Trophoblast cell (in vitro differentiated cells and primary cell): ENCODE measurements at regions not wholly inside any gene's neighbourhood (a gene's known extent, or its start where the extent isn't known, plus 50 kb on each side); places are given as distances from the start of the nearest gene placed in this dataset.
A peak's percentile ranks its signal among the peaks of the same experiment; 100 is the strongest.

ENCODE experiments used
- DNase-seq, 2 donors: peaks; one replicate each; pipeline ENCODE4 v3.0.0-alpha.2; 2016
- H2AFZ ChIP-seq: 2 replicates; pipeline ENCODE4 v1.6.1; 2013; ENCODE audit warnings: low read length, moderate library complexity, mild to moderate bottlenecking; ENCODE audit not compliant: insufficient read depth, poor library complexity
- H2AK5ac ChIP-seq: 2 replicates; pipeline ENCODE4 v1.6.1; 2013; ENCODE audit warnings: mild to moderate bottlenecking, low read length
- H2BK120ac ChIP-seq: 2 replicates; pipeline ENCODE4 v1.6.1; 2013; ENCODE audit warnings: low read length, mild to moderate bottlenecking, moderate library complexity; ENCODE audit not compliant: insufficient read depth, poor library complexity
- H2BK12ac ChIP-seq: 2 replicates; pipeline ENCODE4 v1.6.1; 2013; ENCODE audit warnings: mild to moderate bottlenecking, low read length, moderate library complexity
- H2BK5ac ChIP-seq: 2 replicates; pipeline ENCODE4 v1.6.1; 2013; ENCODE audit warnings: low read length, low read depth, moderate library complexity, mild to moderate bottlenecking; ENCODE audit not compliant: poor library complexity
- H3K14ac ChIP-seq: 2 replicates; pipeline ENCODE4 v1.6.1; 2013; ENCODE audit warnings: mild to moderate bottlenecking, low read length
- H3K18ac ChIP-seq: 2 replicates; pipeline ENCODE4 v1.6.1; 2013; ENCODE audit warnings: mild to moderate bottlenecking, low read length
- H3K23ac ChIP-seq: 2 replicates; pipeline ENCODE4 v1.6.1; 2013; ENCODE audit warnings: low read length
- H3K27ac ChIP-seq: 2 replicates; pipeline ENCODE4 v1.5.1; 2013; ENCODE audit warnings: low read depth, mild to moderate bottlenecking, inconsistent platforms, low read length, moderate library complexity
- H3K27me3 ChIP-seq: 2 replicates; pipeline ENCODE4 v1.6.1; 2013; ENCODE audit warnings: inconsistent platforms, mild to moderate bottlenecking, low read length, moderate library complexity; ENCODE audit not compliant: insufficient read depth
- H3K36me3 ChIP-seq, 2 experiments: 1 replicate in 1 of 2; 2 replicates in 1 of 2; pipeline ENCODE4 v1.6.1; 2013; ENCODE audit warnings: low read length in 2 of 2, mild to moderate bottlenecking in 2 of 2, moderate library complexity in 1 of 2; ENCODE audit not compliant: insufficient read depth in 2 of 2, control insufficient read depth in 1 of 2
- H3K4ac ChIP-seq: 2 replicates; pipeline ENCODE4 v1.6.1; 2013; ENCODE audit warnings: low read depth, mild to moderate bottlenecking, low read length, moderate library complexity
- H3K4me1 ChIP-seq, 2 experiments: 1 replicate in 1 of 2; 2 replicates in 1 of 2; pipeline ENCODE4 v1.6.1; 2013; ENCODE audit warnings: low read length in 2 of 2, mild to moderate bottlenecking in 2 of 2, moderate library complexity in 1 of 2; ENCODE audit not compliant: insufficient read depth in 2 of 2, control insufficient read depth in 1 of 2
- H3K4me2 ChIP-seq: 2 replicates; pipeline ENCODE4 v1.6.1; 2013; ENCODE audit warnings: inconsistent platforms, mild to moderate bottlenecking, low read length, moderate library complexity
- H3K4me3 ChIP-seq: 2 replicates; pipeline ENCODE4 v1.5.1; 2013; ENCODE audit warnings: mild to moderate bottlenecking, low read depth, low read length, inconsistent platforms
- H3K79me1 ChIP-seq: one replicate; pipeline ENCODE4 v1.6.1; 2013; ENCODE audit warnings: low read length
- H3K79me2 ChIP-seq: 2 replicates; pipeline ENCODE4 v1.6.1; 2013; ENCODE audit warnings: low read length, mild to moderate bottlenecking; ENCODE audit not compliant: control insufficient read depth, insufficient read depth, poor library complexity
- H3K9ac ChIP-seq: 2 replicates; pipeline ENCODE4 v1.6.1; 2013; ENCODE audit warnings: mild to moderate bottlenecking, low read length
- H3K9me3 ChIP-seq: 2 replicates; pipeline ENCODE4 v1.6.1; 2013; ENCODE audit warnings: low read depth, mild to moderate bottlenecking, control low read depth, inconsistent platforms, low read length; ENCODE audit not compliant: insufficient read depth
- H4K12ac ChIP-seq: 2 replicates; pipeline ENCODE4 v1.6.1; 2013; ENCODE audit warnings: low read depth, mild to moderate bottlenecking, low read length, moderate library complexity
- H4K8ac ChIP-seq: 2 replicates; pipeline ENCODE4 v1.6.1; 2013; ENCODE audit warnings: low read depth, mild to moderate bottlenecking, low read length, moderate library complexity
- H4K91ac ChIP-seq: one replicate; pipeline ENCODE4 v1.6.1; 2013; ENCODE audit warnings: low read depth, mild to moderate bottlenecking, low read length, moderate library complexity
- WGBS: extraction: QIAGEN DNeasy Blood & Tissue Kit; methylation state at CpG from one replicate; pipeline ENCODE4 v1.1.7; 2013; ENCODE audit warnings: missing lambda C conversion rate; ENCODE audit not compliant: insufficient read length, insufficient coverage; ENCODE audit errors: extremely low coverage; 5-methylcytosine and 5-hydroxymethylcytosine counted together

DNA sequence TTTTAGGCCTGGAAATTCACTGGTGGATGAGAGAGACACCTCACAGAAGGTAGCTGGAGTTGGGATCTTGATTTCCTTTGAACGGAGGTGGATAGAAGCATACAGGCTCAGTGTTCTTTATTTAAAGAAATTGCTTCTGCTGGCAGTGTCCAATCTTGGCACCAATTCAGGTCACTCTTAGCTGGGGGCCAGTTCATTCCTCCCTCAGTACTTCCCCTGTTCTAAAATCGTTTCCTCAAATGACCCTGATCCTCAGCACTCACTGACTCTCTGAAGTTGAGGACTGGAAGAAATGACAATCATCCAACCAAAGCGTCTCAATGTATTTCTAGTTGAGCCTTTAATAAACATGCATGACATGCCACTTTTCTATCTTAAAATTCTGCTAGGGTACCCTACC is 472.5 kb upstream of the BTBD3 start:
- Histone ChIP-seq H2AFZ (no peak overlapping the region), H3K36me3 (no peaks in the 10 kb centered on the region), H3K9ac (no peak overlapping the region), H3K27ac (no peak overlapping the region), H3K18ac (no peak overlapping the region), H2BK5ac (no peak overlapping the region), H3K9me3 (no peaks in the 10 kb centered on the region), H4K91ac (no peak overlapping the region), H3K4me2 (no peak overlapping the region), H4K12ac (no peak overlapping the region), H2AK5ac (no peak overlapping the region), H3K4me3 (no peak overlapping the region), H3K79me1 (peaks cover 2% of the 10 kb centered on the region), H3K4me1 (peaks cover 0 to 3% of the 10 kb centered on the region in 2 experiments), H2BK120ac (no peak overlapping the region), H2BK12ac (no peak overlapping the region), H3K4ac (no peak overlapping the region), H3K27me3 (no peaks in the 10 kb centered on the region), H3K14ac (no peak overlapping the region), H3K79me2 (no peaks in the 10 kb centered on the region), H3K23ac (no peak overlapping the region), H4K8ac (no peak overlapping the region)
- DNase-seq = no peak
- WGBS = no CpG with 5 or more reads among the region's 3 CpGs

DNA sequence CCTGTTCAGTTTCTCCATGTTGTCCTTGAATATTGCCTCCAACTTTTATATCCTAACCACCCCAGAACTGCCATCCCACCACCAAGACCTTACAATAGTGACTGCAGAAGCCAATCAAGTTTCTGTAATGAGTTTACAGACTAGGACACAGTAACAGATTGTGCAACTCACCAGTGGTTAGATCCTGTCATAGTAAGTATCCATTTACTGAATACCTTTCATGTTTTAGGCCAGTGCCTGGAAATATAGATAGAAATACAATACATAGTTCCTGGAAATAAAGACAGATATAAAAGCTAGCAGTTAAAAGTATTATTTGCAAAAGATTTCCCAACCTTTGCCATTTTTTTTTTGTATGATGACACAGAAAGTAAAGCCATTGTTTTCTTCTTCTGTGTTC is 471.8 kb upstream of the BTBD3 start:
- no peak overlapping the region for H2AK5ac ChIP-seq
- no peak overlapping the region for H4K8ac ChIP-seq
- no peak overlapping the region for H4K91ac ChIP-seq
- no peak overlapping the region for H2BK5ac ChIP-seq
- DNase-seq = peak in 1 of 2 donors; percentile 38
- no peak overlapping the region for H3K23ac ChIP-seq
- no peak overlapping the region for H3K4me2 ChIP-seq
- no peaks in the 10 kb centered on the region for H3K79me2 ChIP-seq
- H3K14ac ChIP-seq = no peak overlapping the region
- no peak overlapping the region for H3K4me3 ChIP-seq
- H3K79me1 ChIP-seq = peaks cover 2% of the 10 kb centered on the region
- H3K4ac ChIP-seq = no peak overlapping the region
- no peak overlapping the region for H3K18ac ChIP-seq
- H2BK120ac ChIP-seq = no peak overlapping the region
- H3K9me3 ChIP-seq = no peaks in the 10 kb centered on the region
- H2BK12ac ChIP-seq = no peak overlapping the region
- H3K27ac ChIP-seq = no peak overlapping the region
- H2AFZ ChIP-seq = no peak overlapping the region
- no peaks in the 10 kb centered on the region for H3K27me3 ChIP-seq
- no peak overlapping the region for H4K12ac ChIP-seq
- peaks cover 0 to 3% of the 10 kb centered on the region in 2 experiments for H3K4me1 ChIP-seq
- H3K36me3 ChIP-seq = no peaks in the 10 kb centered on the region
- no peak overlapping the region for H3K9ac ChIP-seq

DNA sequence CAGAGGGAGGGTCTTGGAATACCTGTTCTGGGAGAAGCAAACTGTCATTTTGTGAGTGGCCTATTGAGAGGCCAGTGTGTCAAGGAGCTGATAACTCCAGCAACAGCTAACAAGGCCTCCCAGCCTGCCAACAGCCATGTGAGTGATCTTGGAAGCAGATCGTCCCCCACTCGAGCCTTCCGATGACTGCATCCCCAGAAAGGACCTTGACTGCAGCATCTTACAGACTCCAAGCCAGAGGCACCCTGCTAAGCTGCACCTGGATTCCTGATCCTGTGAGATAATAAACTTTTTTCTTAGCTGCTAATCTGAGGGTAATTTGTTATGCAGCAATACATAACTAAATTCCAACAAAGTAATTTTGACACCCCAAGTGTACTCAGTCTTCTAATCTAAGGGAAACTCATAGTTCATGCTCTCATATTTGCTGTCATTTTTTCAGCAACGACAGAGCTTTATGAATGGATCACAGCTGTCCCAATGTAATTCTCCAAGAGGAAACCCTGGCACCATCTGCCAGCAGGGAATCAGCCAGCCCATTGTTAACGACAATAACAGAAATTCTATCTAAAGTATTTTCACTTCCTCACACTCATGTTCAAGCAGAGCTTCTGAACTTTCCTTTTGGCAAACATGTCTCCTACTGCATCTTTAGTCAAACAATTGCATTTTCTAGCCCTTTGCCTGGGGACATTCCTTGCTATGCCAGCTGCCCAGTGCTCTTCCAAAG is 470.2 kb upstream of the BTBD3 start:
- peaks cover 7% of the 10 kb centered on the region for H3K79me1 ChIP-seq
- no peak overlapping the region for H2BK120ac ChIP-seq
- H2BK12ac ChIP-seq = no peak overlapping the region
- H3K4me1 ChIP-seq = peaks cover 5 to 11% of the 10 kb centered on the region in 2 experiments
- H2AFZ ChIP-seq = no peak overlapping the region
- H3K18ac ChIP-seq = no peak overlapping the region
- H3K9ac ChIP-seq = no peak overlapping the region
- H4K8ac ChIP-seq = no peak overlapping the region
- H3K27ac ChIP-seq = no peak overlapping the region
- no peak for DNase-seq
- H3K4me3 ChIP-seq = no peak overlapping the region
- no peak overlapping the region for H4K12ac ChIP-seq
- H3K79me2 ChIP-seq = no peaks in the 10 kb centered on the region
- no peak overlapping the region for H2BK5ac ChIP-seq
- no peak overlapping the region for H2AK5ac ChIP-seq
- no peak overlapping the region for H3K4ac ChIP-seq
- no peaks in the 10 kb centered on the region for H3K9me3 ChIP-seq
- no peak overlapping the region for H3K23ac ChIP-seq
- no peak overlapping the region for H3K14ac ChIP-seq
- no peaks in the 10 kb centered on the region for H3K36me3 ChIP-seq
- H4K91ac ChIP-seq = no peak overlapping the region
- no CpG with 5 or more reads among the region's 5 CpGs for WGBS
- no peak overlapping the region for H3K4me2 ChIP-seq
- H3K27me3 ChIP-seq = no peaks in the 10 kb centered on the region

DNA sequence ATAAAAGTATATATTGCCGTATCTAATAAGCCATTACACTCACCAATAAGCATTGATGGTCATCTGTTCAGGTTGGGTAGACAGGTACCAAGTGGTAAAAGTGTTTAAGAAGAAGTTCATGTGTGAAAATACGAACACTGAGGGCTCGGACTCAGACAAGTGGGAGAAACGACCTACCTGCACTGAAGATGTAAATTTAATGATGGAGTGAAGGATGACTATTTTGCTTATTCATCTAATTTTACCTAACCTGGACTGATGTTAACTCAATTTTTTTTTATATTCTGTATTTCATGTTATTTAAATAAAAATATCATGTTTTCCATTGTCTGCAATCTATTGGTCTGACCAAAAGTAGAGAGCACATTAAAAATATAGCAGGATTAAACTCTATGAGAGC is 469.1 kb upstream of the BTBD3 start:
- Histone ChIP-seq H3K23ac (no peak overlapping the region), H3K9me3 (no peaks in the 10 kb centered on the region), H2BK12ac (no peak overlapping the region), H3K79me1 (peaks cover 7% of the 10 kb centered on the region), H2BK120ac (no peak overlapping the region), H3K18ac (no peak overlapping the region), H3K27me3 (no peaks in the 10 kb centered on the region), H3K14ac (no peak overlapping the region), H4K91ac (no peak overlapping the region), H4K12ac (no peak overlapping the region), H2AFZ (no peak overlapping the region), H3K4me3 (no peak overlapping the region), H3K4me1 (peaks cover 5 to 16% of the 10 kb centered on the region in 2 experiments), H2BK5ac (no peak overlapping the region), H3K4me2 (no peak overlapping the region), H3K4ac (no peak overlapping the region), H3K79me2 (no peaks in the 10 kb centered on the region), H3K27ac (no peak overlapping the region), H3K9ac (no peak overlapping the region), H3K36me3 (no peaks in the 10 kb centered on the region), H2AK5ac (no peak overlapping the region), H4K8ac (no peak overlapping the region)
- no peak for DNase-seq
- WGBS = no CpG with 5 or more reads among the region's 4 CpGs
